ENCODE measurements at regions not wholly inside any gene's neighbourhood (a gene's known extent, or its start where the extent isn't known, plus 50 kb on each side); places are given as distances from the start of the nearest gene placed in this dataset.

DNA sequence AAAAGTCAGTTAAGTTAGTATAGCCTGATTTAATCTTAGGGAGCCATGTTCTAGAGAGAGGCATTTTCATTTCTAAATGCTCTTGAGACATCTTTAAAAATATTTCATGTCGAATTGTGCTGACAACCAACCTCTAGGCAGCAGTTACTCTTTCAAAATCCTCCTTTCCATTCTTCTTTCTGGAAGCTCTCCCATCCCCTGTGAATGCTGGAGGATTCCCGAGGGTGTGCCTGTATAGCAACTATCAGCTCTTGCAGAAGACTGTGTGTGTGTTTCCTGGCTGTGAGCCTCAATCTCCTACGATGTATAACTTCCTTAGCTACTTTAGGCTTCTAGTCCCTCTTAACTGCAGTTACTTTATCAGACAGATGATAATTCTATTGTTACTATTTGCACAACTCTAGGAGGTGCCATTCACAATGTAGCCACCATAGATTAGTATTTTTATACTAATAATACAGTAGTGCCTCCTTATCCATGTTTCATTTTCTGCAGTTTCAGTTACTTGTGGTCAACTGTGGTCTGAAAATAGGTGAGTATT lies 250.3 kb downstream of the EDEM1 start:
- Histone ChIP-seq H3K9me3 (no peaks in the 10 kb centered on the region), H3K4me3 (no peak overlapping the region), H3K27ac (no peak overlapping the region), H3K4me1 (no peaks in the 10 kb centered on the region), H3K36me3 (no peaks in the 10 kb centered on the region), H3K27me3 (no peaks in the 10 kb centered on the region)
- intact Hi-C loops (cut with DNase I; ENCODE audit: low total_unique reads): no loop called here
- no peak for DNase-seq
- TF ChIP-seq POLR2A (IDR thresholded peaks at IDR 0.05): no peak
- TF ChIP-seq, protein P1, sequence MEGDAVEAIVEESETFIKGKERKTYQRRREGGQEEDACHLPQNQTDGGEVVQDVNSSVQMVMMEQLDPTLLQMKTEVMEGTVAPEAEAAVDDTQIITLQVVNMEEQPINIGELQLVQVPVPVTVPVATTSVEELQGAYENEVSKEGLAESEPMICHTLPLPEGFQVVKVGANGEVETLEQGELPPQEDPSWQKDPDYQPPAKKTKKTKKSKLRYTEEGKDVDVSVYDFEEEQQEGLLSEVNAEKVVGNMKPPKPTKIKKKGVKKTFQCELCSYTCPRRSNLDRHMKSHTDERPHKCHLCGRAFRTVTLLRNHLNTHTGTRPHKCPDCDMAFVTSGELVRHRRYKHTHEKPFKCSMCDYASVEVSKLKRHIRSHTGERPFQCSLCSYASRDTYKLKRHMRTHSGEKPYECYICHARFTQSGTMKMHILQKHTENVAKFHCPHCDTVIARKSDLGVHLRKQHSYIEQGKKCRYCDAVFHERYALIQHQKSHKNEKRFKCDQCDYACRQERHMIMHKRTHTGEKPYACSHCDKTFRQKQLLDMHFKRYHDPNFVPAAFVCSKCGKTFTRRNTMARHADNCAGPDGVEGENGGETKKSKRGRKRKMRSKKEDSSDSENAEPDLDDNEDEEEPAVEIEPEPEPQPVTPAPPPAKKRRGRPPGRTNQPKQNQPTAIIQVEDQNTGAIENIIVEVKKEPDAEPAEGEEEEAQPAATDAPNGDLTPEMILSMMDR (IDR thresholded peaks at IDR 0.05): no peak

DNA sequence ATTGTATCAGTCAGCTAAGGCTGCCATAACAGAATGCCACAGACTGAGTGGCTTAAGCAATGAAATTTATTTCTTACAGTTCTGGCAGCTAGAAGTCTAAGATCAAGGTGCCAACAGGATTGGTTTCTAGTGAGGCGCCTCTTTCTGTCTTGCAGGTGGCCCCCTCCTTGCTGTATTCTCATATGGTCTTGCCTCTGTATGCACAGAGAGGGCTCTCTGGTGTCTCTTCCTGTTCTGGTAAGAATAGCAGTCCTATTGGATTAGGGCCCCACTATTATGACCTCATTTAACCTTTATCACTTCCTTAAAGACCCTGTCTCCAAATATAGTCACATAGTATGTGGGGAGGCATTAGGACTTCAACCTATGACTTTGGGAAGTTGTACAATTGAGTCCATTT lies 253.9 kb downstream of the EDEM1 start:
- Histone ChIP-seq H3K4me3 (no peak overlapping the region), H3K9me3 (no peaks in the 10 kb centered on the region), H3K27me3 (no peaks in the 10 kb centered on the region), H3K27ac (no peak overlapping the region), H3K36me3 (no peaks in the 10 kb centered on the region), H3K4me1 (no peaks in the 10 kb centered on the region)
- TF ChIP-seq, protein P1 (IDR thresholded peaks at IDR 0.05): no peak
- TF ChIP-seq POLR2A (IDR thresholded peaks at IDR 0.05): no peak
- no peak for DNase-seq
- intact Hi-C loops (cut with DNase I; ENCODE audit: low total_unique reads): no loop called here

DNA sequence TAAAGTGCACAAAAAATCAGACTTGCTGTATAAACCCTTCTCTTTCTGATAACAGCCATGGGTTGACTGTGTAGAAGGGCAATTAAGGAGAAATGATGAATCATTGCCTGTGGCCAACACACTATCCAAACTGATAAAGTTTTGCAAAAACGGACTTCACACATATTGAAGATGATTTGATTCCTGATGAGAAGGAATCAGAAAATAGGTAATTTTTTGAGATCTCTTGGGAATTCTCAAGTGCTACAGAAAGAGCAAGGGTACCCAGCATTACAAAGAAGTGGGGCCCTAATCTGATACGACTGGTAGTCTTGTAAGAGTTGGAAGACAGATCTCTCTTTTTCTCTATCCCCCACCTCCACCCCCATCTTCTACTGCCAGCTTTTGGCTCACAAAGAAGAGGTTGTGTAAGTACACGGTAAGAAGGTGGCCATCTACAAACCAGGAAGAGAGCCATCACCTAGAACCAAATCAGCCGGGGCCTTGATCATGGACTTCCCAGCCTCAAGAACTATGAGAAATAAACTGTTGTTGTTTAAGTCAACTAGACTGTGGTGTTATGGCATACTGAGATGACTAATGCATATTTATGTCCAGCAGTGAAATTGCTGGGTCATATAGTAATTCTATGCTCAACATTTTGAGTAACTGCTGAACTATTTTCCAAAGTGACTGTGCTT lies 254.7 kb downstream of the EDEM1 start:
- intact Hi-C loops (cut with DNase I; ENCODE audit: low total_unique reads): no loop called here
- H3K9me3 ChIP-seq: no peaks in the 10 kb centered on the region
- no peak overlapping the region for H3K4me3 ChIP-seq
- TF ChIP-seq POLR2A (IDR thresholded peaks at IDR 0.05): no peak
- TF ChIP-seq, protein P1 (IDR thresholded peaks at IDR 0.05): no peak
- H3K4me1 ChIP-seq: no peaks in the 10 kb centered on the region
- H3K36me3 ChIP-seq: no peaks in the 10 kb centered on the region
- no peaks in the 10 kb centered on the region for H3K27me3 ChIP-seq
- H3K27ac ChIP-seq: no peak overlapping the region
- DNase-seq: no peak

DNA sequence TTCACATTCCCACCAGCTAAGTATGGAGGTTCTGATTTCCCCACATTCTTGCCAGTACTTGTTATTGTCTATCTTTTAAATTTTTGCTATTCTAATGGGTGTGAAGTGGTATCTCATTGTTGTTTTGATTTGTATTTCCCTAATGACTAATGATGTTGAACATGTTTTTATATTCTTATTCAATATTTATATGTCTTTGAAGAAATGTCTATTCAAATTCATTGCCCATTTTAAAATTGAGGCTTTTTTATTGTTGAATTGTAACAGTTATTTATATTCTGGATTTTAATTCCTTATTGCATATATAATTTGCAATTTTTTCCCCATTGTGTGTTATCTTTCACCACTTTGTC lies 255.3 kb downstream of the EDEM1 start:
- intact Hi-C loops (cut with DNase I; ENCODE audit: low total_unique reads): no loop called here
- Histone ChIP-seq H3K27ac (no peak overlapping the region), H3K4me1 (no peaks in the 10 kb centered on the region), H3K4me3 (no peak overlapping the region), H3K27me3 (no peaks in the 10 kb centered on the region), H3K36me3 (no peaks in the 10 kb centered on the region), H3K9me3 (no peaks in the 10 kb centered on the region)
- DNase-seq: no peak
- no peak for TF ChIP-seq POLR2A (IDR thresholded peaks at IDR 0.05)
- TF ChIP-seq, protein P1 (IDR thresholded peaks at IDR 0.05): no peak

DNA sequence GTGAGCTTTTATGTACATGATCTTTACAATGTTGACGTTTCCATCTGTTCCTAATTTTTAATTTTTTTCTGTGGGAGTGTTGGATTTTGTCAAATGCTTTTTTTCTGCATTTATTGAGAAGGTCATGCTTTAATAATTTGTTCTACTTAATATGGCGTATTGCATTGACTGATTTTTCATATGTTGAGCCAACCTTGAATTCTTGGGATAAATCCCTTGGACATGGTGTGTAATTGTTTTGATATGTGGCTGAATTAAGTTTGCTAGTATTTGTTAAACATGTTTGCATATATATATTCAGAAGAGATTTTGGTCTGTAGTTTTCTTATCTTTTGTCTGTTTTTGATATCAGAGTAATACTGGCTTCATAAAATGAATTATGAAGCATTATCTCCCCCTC lies 256.7 kb downstream of the EDEM1 start:
- intact Hi-C loops (cut with DNase I; ENCODE audit: low total_unique reads): no loop called here
- H3K9me3 ChIP-seq: no peaks in the 10 kb centered on the region
- H3K4me1 ChIP-seq: no peaks in the 10 kb centered on the region
- H3K27me3 ChIP-seq: no peaks in the 10 kb centered on the region
- TF ChIP-seq POLR2A (IDR thresholded peaks at IDR 0.05): no peak
- H3K4me3 ChIP-seq: no peak overlapping the region
- DNase-seq: no peak
- no peak overlapping the region for H3K27ac ChIP-seq
- H3K36me3 ChIP-seq: no peaks in the 10 kb centered on the region
